Fibroblast of skin of abdomen (primary cell): ENCODE measurements at regions not wholly inside any gene's neighbourhood (a gene's known extent, or its start where the extent isn't known, plus 50 kb on each side); places are given as distances from the start of the nearest gene placed in this dataset.

Experiments
- DNase-seq: peaks from one replicate; pipeline ENCODE4 v3.0.0-alpha.2; 2013

DNA sequence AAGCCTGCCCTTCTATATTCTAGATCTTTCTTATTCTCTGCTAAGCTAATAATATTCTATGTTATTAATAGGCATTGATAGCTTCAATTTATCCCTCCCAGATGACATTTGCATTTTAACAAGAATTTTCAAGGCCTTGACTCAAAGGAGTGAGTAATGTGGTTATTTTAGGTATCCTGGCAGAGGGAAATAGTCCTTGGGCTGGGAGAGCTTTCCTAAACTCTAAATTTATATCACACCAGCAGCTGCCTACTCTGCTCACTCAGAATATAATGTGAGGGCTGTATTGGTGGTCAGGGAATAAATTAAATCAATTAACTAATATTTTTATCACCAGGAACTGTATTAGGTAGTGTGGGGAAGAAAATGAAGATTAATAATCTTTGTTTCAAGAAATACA is 74.8 kb upstream of the ADAM23 start:
- DNase-seq: no peak

DNA sequence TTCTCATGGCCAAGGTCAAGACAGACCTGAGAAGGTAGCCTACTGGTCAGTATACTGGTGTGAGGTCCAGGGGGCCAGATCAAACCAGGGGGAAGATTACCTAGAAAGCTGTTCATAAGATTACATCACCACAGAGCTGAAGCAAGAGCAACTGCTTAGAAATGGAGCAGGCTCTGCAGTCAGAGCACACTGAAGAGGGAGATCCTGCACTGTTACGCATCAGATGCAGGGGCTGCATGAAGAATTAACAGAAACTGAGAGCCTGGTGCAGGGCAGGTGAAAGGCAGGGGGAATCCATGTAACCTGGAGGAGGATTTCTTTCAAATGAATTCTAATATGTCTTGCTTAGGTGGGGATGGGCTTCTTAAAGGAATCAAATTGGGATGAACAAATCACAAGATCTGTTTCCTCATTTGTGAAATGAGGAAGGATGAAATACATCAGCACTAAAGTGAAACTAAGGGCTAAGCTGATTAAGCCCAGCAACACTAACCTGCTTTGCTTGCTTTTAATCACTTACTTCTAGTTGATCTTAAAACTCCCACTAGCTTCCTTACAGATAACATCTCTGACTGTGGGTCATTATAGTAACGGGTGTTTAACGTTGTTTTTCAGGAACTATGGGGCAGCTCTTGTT is 74.3 kb upstream of the ADAM23 start:
- DNase-seq: no peak

DNA sequence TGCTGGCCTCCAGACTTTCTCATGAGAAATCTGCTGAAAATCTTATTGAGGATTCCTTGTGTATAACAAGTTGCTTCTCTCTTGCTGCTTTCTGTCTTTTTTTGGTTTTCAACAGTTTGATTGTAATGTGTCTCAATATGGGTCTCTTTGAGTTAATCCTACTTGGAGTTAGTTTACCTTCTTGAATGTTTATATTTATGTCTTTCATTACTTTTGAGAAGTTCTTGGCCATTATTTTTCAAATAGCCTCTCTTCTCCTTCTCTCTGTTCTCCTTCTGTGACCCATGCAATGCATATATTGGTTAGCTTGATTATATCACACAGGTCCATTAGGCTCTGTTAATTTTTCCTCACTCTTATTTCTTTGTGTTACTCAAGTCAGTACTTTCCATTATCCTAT is 67.4 kb upstream of the ADAM23 start:
- DNase-seq: no peak

DNA sequence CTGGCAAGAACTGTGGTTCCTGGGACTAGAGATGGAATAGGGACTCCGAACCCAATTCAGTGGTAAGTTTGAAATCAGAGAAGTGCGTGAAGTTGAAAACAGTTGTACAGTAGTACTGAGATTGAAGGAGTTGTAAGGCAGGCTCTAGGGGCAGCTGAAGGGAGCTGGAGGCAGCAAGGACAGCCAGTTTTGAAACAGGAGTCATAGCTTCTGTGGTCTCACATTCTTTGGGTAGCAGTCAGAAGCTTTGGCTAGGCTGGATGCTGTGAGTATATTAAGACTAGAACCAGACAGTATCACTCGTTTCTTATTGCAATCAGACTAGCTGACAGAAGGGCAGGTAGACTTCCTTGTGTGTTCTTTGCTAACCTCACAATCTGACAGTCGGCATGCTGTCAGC is 64.5 kb upstream of the ADAM23 start:
- no peak for DNase-seq

DNA sequence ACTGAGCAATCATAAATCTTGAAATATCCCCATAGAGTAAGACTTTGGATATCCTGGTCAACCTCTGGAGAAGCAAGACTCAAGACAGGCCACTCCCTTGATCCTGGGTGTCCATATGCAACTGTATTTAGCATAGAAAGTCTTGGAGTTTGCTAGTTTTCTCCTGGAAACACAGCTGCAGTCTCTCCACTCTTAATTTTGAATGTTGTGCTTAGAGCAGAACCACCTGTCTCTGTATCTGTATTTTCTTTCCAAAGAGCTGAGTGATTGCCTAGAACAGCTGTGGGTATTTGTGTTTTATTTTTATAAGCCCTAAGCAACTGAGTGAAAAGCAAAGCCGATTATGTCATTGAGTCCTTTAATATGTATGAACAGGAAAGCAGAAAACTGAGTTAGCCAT is 64.1 kb upstream of the ADAM23 start:
- DNase-seq: no peak

DNA sequence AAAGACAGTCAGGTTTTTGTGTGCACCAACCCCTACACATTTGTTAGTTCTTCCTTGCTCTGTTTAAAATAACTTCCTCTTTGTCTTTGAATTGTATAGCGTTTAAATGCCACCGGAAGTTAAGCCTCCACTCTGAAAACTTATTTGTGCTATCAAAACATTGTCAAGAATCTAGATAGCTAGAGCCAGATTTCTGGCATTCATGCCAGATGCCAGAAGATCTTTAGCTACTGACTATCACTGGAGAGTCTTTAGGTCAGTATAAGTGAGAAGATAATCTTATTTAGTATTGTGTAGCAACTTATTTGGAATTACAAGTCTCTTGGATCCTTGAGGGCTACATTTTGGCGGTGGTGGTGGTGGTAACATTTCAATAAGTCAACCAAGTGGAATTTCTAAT is 63.4 kb upstream of the ADAM23 start:
- no peak for DNase-seq

DNA sequence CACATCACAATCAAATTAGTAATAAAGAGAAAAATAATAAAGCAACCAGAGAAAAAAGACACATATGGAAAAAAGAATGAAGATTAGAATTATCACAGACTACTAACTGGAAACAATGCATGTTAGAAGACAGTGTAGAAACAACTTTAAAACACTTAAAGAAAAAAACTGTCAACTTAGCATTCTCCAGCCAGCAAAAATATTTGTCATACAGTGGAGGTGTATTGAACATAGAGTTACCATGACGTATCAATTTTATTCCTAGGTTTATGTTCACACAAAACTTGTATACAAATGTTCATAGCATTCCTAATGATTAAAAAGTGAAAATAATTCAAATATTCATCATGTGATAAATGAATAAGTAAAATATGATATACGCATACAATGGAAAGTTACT is 61.5 kb upstream of the ADAM23 start:
- DNase-seq: no peak

DNA sequence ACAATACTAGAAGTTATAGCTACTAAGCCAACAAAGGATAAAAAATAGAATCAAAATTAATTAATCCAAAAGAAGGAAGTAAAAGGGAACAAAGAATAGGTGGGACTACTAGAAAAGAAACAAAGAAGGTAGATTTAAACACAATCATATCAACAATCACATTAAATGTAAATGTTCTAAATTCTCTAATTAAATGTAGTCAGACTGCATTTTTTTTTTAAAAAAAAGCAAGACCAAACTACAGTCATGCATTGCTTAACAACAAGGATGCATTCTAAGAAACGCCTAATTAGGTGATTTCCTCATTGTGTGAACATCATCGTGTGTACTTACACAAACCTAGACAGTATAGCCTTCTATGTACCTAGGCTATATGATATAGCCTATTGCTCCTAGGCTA is 59.7 kb upstream of the ADAM23 start:
- no peak for DNase-seq

DNA sequence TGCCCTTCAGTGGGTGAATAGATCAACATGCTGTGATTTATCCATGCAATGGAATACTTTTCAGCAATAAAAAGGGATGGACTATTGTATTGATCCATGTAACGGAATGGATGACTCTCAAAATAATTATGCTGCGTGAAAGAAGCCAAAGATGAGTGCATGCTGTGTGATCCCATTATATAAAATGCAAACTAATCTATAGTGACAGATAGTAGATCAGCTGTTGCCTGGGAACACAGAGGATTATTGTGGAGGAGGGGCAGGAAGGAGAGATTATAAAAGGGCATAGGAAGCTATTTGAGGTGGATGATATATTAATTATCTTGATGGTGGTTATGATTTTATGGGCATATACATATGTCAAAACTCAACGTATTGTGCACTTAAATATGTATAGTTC is 55.5 kb upstream of the ADAM23 start:
- DNase-seq: no peak

DNA sequence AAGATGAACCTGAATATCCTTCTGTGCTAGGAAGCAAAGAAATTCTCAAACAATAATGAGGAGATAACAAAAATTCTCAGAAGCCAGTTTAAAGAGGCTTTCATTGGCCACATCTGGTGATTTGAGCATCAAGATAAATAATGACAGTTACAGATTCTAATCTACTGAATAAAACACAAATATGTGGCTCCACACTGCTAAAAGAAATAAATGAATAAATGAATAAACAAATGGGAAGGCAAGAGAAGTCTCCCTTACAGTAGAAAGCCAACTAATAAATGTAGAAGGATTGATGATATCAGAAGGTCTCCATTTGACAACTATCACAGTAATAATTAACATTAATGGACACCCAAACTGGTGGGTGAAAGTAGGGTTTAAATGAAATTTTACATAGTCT is 54.6 kb upstream of the ADAM23 start:
- DNase-seq: no peak

DNA sequence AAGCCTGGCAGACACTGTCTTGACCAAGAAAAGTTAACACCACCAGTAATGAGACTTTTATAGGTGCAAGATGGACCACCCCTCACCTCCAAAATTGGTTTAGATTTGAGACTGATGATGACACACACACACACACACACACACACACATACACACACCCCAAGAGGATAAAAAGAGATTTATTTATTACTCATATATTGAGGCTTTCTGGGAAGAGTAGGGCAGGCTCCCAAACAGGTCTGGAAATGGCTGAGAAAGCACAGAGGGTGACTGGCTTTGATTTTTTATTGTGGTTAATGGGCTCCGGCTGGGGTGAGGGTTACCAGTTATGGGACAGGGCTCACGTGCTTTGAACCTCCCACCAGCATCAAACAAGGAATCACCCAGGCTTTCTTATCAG is 54.2 kb upstream of the ADAM23 start:
- DNase-seq: no peak

DNA sequence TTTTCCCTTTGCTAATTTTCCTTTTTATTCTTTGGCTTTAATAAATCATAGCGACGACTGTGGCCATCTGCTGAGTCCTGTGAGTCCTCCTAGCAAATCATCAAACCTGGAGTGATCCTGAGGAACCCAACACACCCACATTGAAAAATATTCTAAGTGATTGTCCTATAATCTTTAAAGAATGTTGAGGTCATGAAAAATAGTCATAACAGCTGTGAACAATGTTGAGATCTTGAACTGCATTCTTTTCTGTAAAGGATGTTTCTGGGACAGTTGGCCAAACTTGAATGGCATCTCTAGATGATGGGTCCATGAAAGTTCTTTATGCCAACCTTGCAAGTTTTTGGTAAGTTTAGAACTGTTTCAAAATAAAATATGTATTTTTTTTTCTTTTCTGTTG is 53.2 kb upstream of the ADAM23 start:
- DNase-seq: no peak

DNA sequence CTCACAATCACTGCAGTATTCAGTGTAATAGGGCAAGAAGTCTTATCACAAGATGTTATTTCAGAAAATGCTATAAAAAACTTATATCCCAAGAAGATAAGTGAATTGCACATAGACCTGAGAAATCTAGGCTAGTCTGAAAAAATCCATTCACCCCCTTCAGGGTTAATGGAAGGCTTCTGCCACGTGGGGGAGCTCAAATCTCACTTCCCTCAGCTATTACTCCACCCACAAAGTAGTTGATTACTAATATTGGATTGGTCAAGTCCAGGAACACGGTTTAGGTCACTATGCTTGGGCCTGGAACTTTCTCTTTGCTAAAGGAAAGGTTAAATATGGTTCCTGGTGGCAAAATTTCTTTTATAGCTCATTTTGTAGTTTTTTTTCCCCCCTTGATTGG is 51.2 kb upstream of the ADAM23 start:
- DNase-seq: peak; percentile 31
